MCF 10A (cell line): ENCODE measurements at regions not wholly inside any gene's neighbourhood (a gene's known extent, or its start where the extent isn't known, plus 50 kb on each side); places are given as distances from the start of the nearest gene placed in this dataset.
"Not testable (repeated sequence)": the region's sequence is repeated elsewhere in the genome, so short reads cannot be mapped to it uniquely, and the experiment has no call there.

ENCODE experiments used
- BruUV-seq: library from RNA; stranded (reverse); fragments of 400-500 nt; replicated peaks from 2 replicates; lab custom pipeline; 2021; lab: Mats Ljungman, UMichigan
- CTCF ChIA-PET: fragments of 300-600 bp; sonication (Branson Sonifier 250); formaldehyde crosslinking; extraction: SDS; loops from one replicate; lab custom pipeline; 2021; ENCODE audit warnings: antibody characterized with exemption, inconsistent platforms; lab: Yijun Ruan, JAX
- POLR2A ChIA-PET: fragments of 300-600, 350-650 bp; sonication (Branson Sonifier 250); formaldehyde crosslinking; extraction: SDS; loops from one replicate; lab custom pipeline; 2020; ENCODE audit warnings: antibody characterized with exemption, inconsistent platforms; lab: Yijun Ruan, JAX
- DNase-seq: peaks from one replicate; pipeline ENCODE4 v3.0.0-alpha.2; 2018; ENCODE audit not compliant: unreplicated experiment
- H3K27ac Mint-ChIP-seq: one replicate; pipeline ENCODE4 v1.8.0; 2022; ENCODE audit warnings: mild to moderate bottlenecking, low read depth, mixed read lengths; ENCODE audit not compliant: unreplicated experiment
- H3K27me3 Mint-ChIP-seq: one replicate; pipeline ENCODE4 v1.8.0; 2022; ENCODE audit warnings: mixed read lengths; ENCODE audit not compliant: insufficient read depth, unreplicated experiment
- H3K36me3 Mint-ChIP-seq: one replicate; pipeline ENCODE4 v1.8.0; 2022; ENCODE audit warnings: mild to moderate bottlenecking, moderate library complexity, mixed read lengths; ENCODE audit not compliant: insufficient read depth, unreplicated experiment
- H3K4me1 Mint-ChIP-seq: one replicate; pipeline ENCODE4 v1.8.0; 2022; ENCODE audit warnings: mixed read lengths; ENCODE audit not compliant: insufficient read depth, unreplicated experiment
- H3K4me3 Mint-ChIP-seq: one replicate; pipeline ENCODE4 v1.8.0; 2022; ENCODE audit warnings: mild to moderate bottlenecking, moderate library complexity, mixed read lengths; ENCODE audit not compliant: unreplicated experiment
- H3K9me3 Mint-ChIP-seq: one replicate; pipeline ENCODE4 v1.8.0; 2022; ENCODE audit warnings: mixed read lengths; ENCODE audit not compliant: unreplicated experiment
- CTCF ChIP-seq: fragments of 200-600 bp; IDR thresholded peaks from one replicate; pipeline ENCODE4 v1.8.0; 2022; ENCODE audit warnings: antibody characterized with exemption, mild to moderate bottlenecking; ENCODE audit not compliant: unreplicated experiment
- intact Hi-C: fragments of 100-400 bp; cut with micrococcal nuclease; formaldehyde crosslinking; loops from 2 replicates; pipeline ENCODE4 v1.14.1; 2022

GRCh38 chr7:96819111-96819700, 109.6 kb upstream of the SEM1 start:
- Mint-ChIP-seq H3K27me3 (peaks cover 26% of the 10 kb centered on the region), H3K4me1 (peaks cover 6% of the 10 kb centered on the region), H3K9me3 (no peaks in the 10 kb centered on the region), H3K4me3 (no peak overlapping the region), H3K36me3 (no peaks in the 10 kb centered on the region), H3K27ac (no peak overlapping the region)
- DNase-seq, result no peak
- BruUV-seq, result no TSS peak
- POLR2A ChIA-PET, result no interaction called here
- TF ChIP-seq CTCF, result no peak
- CTCF ChIA-PET, result no interaction called here
- intact Hi-C loops, result no loop called here

GRCh38 chr7:96821131-96821530, 111.5 kb upstream of the SEM1 start:
- DNase-seq, H3K27ac Mint-ChIP-seq, CTCF ChIA-PET, H3K9me3 Mint-ChIP-seq, H3K4me3 Mint-ChIP-seq, H3K4me1 Mint-ChIP-seq, H3K36me3 Mint-ChIP-seq, intact Hi-C loops, BruUV-seq, POLR2A ChIA-PET: not testable (repeated sequence)
- peaks cover 14% of the 10 kb centered on the region for H3K27me3 Mint-ChIP-seq

- TSS peak; percentile 99 for BruUV-seq
- H3K9me3 Mint-ChIP-seq, result no peaks in the 10 kb centered on the region
- intact Hi-C loops, result no loop called here
- CTCF ChIA-PET, result no interaction called here
- no peak for TF ChIP-seq CTCF
- H3K36me3 Mint-ChIP-seq, result no peaks in the 10 kb centered on the region
- DNase-seq, result no peak
- no peak overlapping the region for H3K4me3 Mint-ChIP-seq
- no peak overlapping the region for H3K27ac Mint-ChIP-seq
- H3K4me1 Mint-ChIP-seq, result peaks cover 6% of the 10 kb centered on the region
- POLR2A ChIA-PET, result interaction anchor here (1.7 kb wide), 1 partner anchor 15 kb away, joined by 3 read pairs; no protein-coding TSS in a partner anchor
- H3K27me3 Mint-ChIP-seq, result no peaks in the 10 kb centered on the region
Observed at GRCh38 chr7:96822824-96823223, 113.2 kb upstream of the SEM1 start.

- CTCF ChIA-PET, result no interaction called here
- POLR2A ChIA-PET, result interaction anchor here (1.2 to 1.4 kb wide), 2 partner anchors 23 to 47 kb away, joined by 3 to 4 read pairs; no protein-coding TSS in a partner anchor
- BruUV-seq, result no TSS peak
- Mint-ChIP-seq H3K36me3 (no peaks in the 10 kb centered on the region), H3K27ac (no peak overlapping the region), H3K9me3 (no peaks in the 10 kb centered on the region), H3K27me3 (no peaks in the 10 kb centered on the region), H3K4me3 (no peak overlapping the region), H3K4me1 (peaks cover 6% of the 10 kb centered on the region)
- intact Hi-C loops, result no loop called here
- peak; percentile 75 for DNase-seq
- TF ChIP-seq CTCF, result no peak
Observed at GRCh38 chr7:96823274-96823673, 113.6 kb upstream of the SEM1 start.
